Neural cell (in vitro differentiated cells): ENCODE measurements at regions not wholly inside any gene's neighbourhood (a gene's known extent, or its start where the extent isn't known, plus 50 kb on each side); places are given as distances from the start of the nearest gene placed in this dataset.

ENCODE experiments used
- H2AFZ ChIP-seq: fragments of 200-600, 300-800 bp; sonication (generic), shearing (Covaris generic); 2 replicates; pipeline ENCODE4 v1.6.0; 2014; ENCODE audit warnings: low read depth, mild to moderate bottlenecking, antibody characterized with exemption, low read length, moderate library complexity
- H3F3A ChIP-seq: fragments of 200-600 bp; shearing (Covaris generic); 2 replicates; pipeline ENCODE4 v1.6.1; 2016; ENCODE audit warnings: mild to moderate bottlenecking, moderate library complexity, mixed read lengths, antibody characterized with exemption, low read length; ENCODE audit not compliant: insufficient read depth, poor library complexity, severe bottlenecking
- H3K27ac ChIP-seq: fragments of 200-600, 300-800 bp; sonication (generic), shearing (Covaris generic); 2 replicates; pipeline ENCODE4 v1.5.1; 2014; ENCODE audit warnings: mild to moderate bottlenecking, low read length, moderate library complexity
- H3K27me3 ChIP-seq: fragments of 300-800, 200-600 bp; sonication (generic), shearing (Covaris generic); 2 replicates; pipeline ENCODE4 v1.6.0; 2014; ENCODE audit warnings: mild to moderate bottlenecking, low read depth, low read length, moderate library complexity; ENCODE audit not compliant: insufficient read depth
- H3K36me3 ChIP-seq: fragments of 300-800, 200-600 bp; sonication (generic), shearing (Covaris generic); 2 replicates; pipeline ENCODE4 v1.5.1; 2014; ENCODE audit warnings: mild to moderate bottlenecking, antibody characterized with exemption, low read length, moderate library complexity; ENCODE audit not compliant: insufficient read depth
- H3K4me2 ChIP-seq: fragments of 300-800, 200-600 bp; sonication (generic), shearing (Covaris generic); 2 replicates; pipeline ENCODE4 v1.6.0; 2014; ENCODE audit warnings: mild to moderate bottlenecking, low read length
- H3K4me3 ChIP-seq: fragments of 300-800, 200-600 bp; sonication (generic), shearing (Covaris generic); 2 replicates; pipeline ENCODE4 v1.5.1; 2014; ENCODE audit warnings: mild to moderate bottlenecking, low read length, moderate library complexity
- H3K79me2 ChIP-seq: fragments of 200-600 bp; shearing (Covaris generic); replicated peaks from 2 replicates; pipeline ENCODE4 v1.6.0; 2014; ENCODE audit warnings: mild to moderate bottlenecking, low read length, moderate library complexity; ENCODE audit not compliant: insufficient read depth
- H3K9ac ChIP-seq: fragments of 300-800, 200-600 bp; sonication (generic), shearing (Covaris generic); 2 replicates; pipeline ENCODE4 v1.6.1; 2016; ENCODE audit warnings: mild to moderate bottlenecking, low read length, mixed read lengths
- H3K9me2 ChIP-seq: fragments of 200-600 bp; shearing (Covaris generic); 2 replicates; pipeline ENCODE4 v1.6.1; 2016; ENCODE audit warnings: mild to moderate bottlenecking, low read length, mixed read lengths; ENCODE audit not compliant: insufficient read depth
- H3K9me3 ChIP-seq: fragments of 200-600, 300-800 bp; sonication (generic), shearing (Covaris generic); 2 replicates; pipeline ENCODE4 v1.6.1; 2016; ENCODE audit warnings: mild to moderate bottlenecking, mixed run types, low read length, moderate library complexity, mixed read lengths
- H4K20me1 ChIP-seq: fragments of 200-600 bp; shearing (Covaris generic); 2 replicates; pipeline ENCODE4 v1.6.1; 2016; ENCODE audit warnings: mild to moderate bottlenecking, mixed run types; ENCODE audit not compliant: insufficient read depth
- EP300 ChIP-seq: fragments of 450-650 bp; conservative IDR thresholded peaks from 2 replicates; pipeline ENCODE4 v1.6.1; 2014; ENCODE audit warnings: antibody characterized with exemption, mild to moderate bottlenecking, moderate library complexity; ENCODE audit not compliant: poor library complexity, severe bottlenecking
- EZH2 ChIP-seq: fragments of 200-600, 300-800 bp; shearing (Covaris generic), sonication (generic); IDR thresholded peaks from 2 replicates; pipeline ENCODE4 v1.6.1; 2014; ENCODE audit warnings: antibody characterized with exemption, low read length, borderline replicate concordance, mild to moderate bottlenecking; ENCODE audit not compliant: insufficient read depth, poor library complexity, severe bottlenecking
- MXI1 ChIP-seq: fragments of 450-650 bp; conservative IDR thresholded peaks from 2 replicates; pipeline ENCODE4 v1.6.1; 2014; ENCODE audit warnings: antibody characterized with exemption, mild to moderate bottlenecking; ENCODE audit not compliant: poor library complexity, severe bottlenecking
- POLR2AphosphoS5 ChIP-seq: IDR thresholded peaks from 2 replicates; pipeline ENCODE4 v1.6.1; 2012
- RAD21 ChIP-seq: fragments of 450-650 bp; conservative IDR thresholded peaks from 2 replicates; pipeline ENCODE4 v1.6.1; 2014; ENCODE audit warnings: antibody characterized with exemption, mild to moderate bottlenecking, moderate library complexity
- SMC3 ChIP-seq: fragments of 450-650 bp; conservative IDR thresholded peaks from 2 replicates; pipeline ENCODE4 v1.6.1; 2014; ENCODE audit warnings: antibody characterized with exemption, mild to moderate bottlenecking, moderate library complexity; ENCODE audit not compliant: poor library complexity
- TAF1 ChIP-seq: IDR thresholded peaks from 2 replicates; pipeline ENCODE4 v1.6.1; 2012; ENCODE audit warnings: low read depth
- TF ChIP-seq, protein P1 (sequence below): IDR thresholded peaks from 2 replicates; pipeline ENCODE4 v1.6.1; 2012; ENCODE audit warnings: borderline replicate concordance
- TF ChIP-seq, protein P2 (sequence below): fragments of 450-650 bp; IDR thresholded peaks from 2 replicates; pipeline ENCODE4 v1.5.1; 2014; ENCODE audit warnings: antibody characterized with exemption, mild to moderate bottlenecking, moderate library complexity; ENCODE audit not compliant: poor library complexity, severe bottlenecking

DNA sequence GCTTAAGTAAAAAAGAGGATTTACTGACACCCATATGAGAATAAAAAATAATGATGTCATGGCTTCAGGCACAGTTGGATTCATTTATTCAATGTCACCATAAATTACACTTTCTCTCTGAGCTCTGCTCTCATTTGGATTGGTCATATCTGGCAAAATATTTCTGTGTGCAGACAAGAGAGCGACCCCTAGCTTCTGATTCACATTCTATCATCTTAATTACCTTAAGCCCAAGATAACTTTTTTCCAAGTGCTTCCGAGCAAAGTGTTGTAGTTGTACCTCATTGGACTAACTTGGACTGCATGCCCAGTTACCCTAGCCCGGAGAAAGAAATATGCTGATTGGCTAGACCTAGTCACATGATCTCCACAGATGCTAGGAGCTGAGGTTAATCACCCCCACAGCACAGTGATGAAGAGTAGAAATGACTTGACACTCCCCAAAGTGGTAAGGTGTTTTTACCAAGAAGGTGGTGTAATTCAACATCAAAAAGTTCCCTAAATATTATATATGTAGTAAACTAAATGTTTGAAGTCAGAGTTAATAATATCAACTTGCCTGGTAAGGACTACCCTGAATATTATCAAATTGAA lies 552.2 kb upstream of the SUCLG2 start:
- TF ChIP-seq, protein P1, sequence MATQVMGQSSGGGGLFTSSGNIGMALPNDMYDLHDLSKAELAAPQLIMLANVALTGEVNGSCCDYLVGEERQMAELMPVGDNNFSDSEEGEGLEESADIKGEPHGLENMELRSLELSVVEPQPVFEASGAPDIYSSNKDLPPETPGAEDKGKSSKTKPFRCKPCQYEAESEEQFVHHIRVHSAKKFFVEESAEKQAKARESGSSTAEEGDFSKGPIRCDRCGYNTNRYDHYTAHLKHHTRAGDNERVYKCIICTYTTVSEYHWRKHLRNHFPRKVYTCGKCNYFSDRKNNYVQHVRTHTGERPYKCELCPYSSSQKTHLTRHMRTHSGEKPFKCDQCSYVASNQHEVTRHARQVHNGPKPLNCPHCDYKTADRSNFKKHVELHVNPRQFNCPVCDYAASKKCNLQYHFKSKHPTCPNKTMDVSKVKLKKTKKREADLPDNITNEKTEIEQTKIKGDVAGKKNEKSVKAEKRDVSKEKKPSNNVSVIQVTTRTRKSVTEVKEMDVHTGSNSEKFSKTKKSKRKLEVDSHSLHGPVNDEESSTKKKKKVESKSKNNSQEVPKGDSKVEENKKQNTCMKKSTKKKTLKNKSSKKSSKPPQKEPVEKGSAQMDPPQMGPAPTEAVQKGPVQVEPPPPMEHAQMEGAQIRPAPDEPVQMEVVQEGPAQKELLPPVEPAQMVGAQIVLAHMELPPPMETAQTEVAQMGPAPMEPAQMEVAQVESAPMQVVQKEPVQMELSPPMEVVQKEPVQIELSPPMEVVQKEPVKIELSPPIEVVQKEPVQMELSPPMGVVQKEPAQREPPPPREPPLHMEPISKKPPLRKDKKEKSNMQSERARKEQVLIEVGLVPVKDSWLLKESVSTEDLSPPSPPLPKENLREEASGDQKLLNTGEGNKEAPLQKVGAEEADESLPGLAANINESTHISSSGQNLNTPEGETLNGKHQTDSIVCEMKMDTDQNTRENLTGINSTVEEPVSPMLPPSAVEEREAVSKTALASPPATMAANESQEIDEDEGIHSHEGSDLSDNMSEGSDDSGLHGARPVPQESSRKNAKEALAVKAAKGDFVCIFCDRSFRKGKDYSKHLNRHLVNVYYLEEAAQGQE: no peak
- TF ChIP-seq RAD21 (no peak), EZH2 (no peak), MXI1 (no peak), POLR2AphosphoS5 (no peak), EP300 (no peak), SMC3 (no peak), TAF1 (no peak)
- TF ChIP-seq, protein P2, sequence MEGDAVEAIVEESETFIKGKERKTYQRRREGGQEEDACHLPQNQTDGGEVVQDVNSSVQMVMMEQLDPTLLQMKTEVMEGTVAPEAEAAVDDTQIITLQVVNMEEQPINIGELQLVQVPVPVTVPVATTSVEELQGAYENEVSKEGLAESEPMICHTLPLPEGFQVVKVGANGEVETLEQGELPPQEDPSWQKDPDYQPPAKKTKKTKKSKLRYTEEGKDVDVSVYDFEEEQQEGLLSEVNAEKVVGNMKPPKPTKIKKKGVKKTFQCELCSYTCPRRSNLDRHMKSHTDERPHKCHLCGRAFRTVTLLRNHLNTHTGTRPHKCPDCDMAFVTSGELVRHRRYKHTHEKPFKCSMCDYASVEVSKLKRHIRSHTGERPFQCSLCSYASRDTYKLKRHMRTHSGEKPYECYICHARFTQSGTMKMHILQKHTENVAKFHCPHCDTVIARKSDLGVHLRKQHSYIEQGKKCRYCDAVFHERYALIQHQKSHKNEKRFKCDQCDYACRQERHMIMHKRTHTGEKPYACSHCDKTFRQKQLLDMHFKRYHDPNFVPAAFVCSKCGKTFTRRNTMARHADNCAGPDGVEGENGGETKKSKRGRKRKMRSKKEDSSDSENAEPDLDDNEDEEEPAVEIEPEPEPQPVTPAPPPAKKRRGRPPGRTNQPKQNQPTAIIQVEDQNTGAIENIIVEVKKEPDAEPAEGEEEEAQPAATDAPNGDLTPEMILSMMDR: no peak
- Histone ChIP-seq H3K9ac (no peak overlapping the region), H3K4me3 (no peak overlapping the region), H3K4me2 (no peak overlapping the region), H4K20me1 (no peaks in the 10 kb centered on the region), H3K79me2 (no peaks in the 10 kb centered on the region), H2AFZ (no peak overlapping the region), H3K9me3 (no peaks in the 10 kb centered on the region), H3K9me2 (no peaks in the 10 kb centered on the region), H3K36me3 (no peaks in the 10 kb centered on the region), H3K27ac (no peak overlapping the region), H3K27me3 (no peaks in the 10 kb centered on the region), H3F3A (no peaks in the 10 kb centered on the region)

GRCh38 chr3:68186733-68187132 lies 532.3 kb upstream of the SUCLG2 start:
- Histone ChIP-seq H3K27ac (no peak overlapping the region), H3K36me3 (no peaks in the 10 kb centered on the region), H3K4me2 (no peak overlapping the region), H3K4me3 (no peak overlapping the region), H2AFZ (no peak overlapping the region), H3K27me3 (no peaks in the 10 kb centered on the region), H3K9me3 (no peaks in the 10 kb centered on the region), H4K20me1 (no peaks in the 10 kb centered on the region), H3K79me2 (no peaks in the 10 kb centered on the region), H3K9me2 (no peaks in the 10 kb centered on the region), H3F3A (no peaks in the 10 kb centered on the region), H3K9ac (no peak overlapping the region)
- TF ChIP-seq EP300: no peak
- no peak for TF ChIP-seq SMC3
- no peak for TF ChIP-seq POLR2AphosphoS5
